GM21367 (cell line): ENCODE measurements at regions not wholly inside any gene's neighbourhood (a gene's known extent, or its start where the extent isn't known, plus 50 kb on each side); places are given as distances from the start of the nearest gene placed in this dataset.
"Not testable (repeated sequence)": the region's sequence is repeated elsewhere in the genome, so short reads cannot be mapped to it uniquely, and the experiment has no call there.

Experiments
- ATAC-seq: cut with Tn5 transposase; IDR thresholded peaks from one replicate; pipeline ENCODE4 v1.9.1; 2021; ENCODE audit not compliant: unreplicated experiment

DNA sequence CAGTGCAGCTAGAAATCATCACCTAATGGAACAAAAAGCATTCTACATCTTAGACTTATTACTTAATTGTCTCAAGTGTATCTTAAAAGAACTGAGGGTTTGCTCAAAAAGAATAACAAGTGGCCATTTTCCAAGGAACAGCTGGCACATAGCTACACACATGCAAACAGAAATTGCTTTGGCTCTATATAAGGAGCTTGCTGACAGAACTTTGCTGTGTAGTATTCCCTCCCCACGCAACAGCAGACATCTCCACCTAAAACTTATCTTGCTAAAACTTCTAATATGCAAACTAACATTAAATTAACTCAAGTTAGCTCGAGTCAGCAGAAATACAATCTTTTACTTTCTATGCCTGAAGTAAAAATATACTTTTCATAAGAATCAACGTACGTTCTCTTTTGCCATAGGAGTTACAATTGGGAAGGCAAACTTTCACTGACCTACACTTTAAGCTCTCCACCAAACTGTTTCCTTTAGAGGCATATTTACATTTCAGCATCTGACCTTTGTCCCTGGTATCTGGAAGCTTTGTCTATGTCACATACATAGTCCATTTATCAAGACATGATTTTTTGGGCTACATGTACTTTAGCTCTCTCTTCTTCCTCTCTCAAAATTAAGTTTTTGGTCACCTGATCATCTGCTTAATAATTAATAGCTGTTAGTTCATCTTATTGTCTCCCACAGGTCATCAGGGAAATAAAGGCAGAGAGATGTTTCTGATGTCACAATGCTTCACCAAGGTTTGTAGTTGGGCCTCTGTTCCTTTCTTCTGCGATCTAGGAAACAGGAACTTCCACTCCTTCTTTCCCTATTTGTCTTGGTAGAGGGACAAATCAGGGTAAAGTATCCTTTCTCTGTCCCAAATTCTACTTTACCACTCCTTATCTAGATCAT, 163.4 kb upstream of the AGTR1 start:
- no peak for ATAC-seq

DNA sequence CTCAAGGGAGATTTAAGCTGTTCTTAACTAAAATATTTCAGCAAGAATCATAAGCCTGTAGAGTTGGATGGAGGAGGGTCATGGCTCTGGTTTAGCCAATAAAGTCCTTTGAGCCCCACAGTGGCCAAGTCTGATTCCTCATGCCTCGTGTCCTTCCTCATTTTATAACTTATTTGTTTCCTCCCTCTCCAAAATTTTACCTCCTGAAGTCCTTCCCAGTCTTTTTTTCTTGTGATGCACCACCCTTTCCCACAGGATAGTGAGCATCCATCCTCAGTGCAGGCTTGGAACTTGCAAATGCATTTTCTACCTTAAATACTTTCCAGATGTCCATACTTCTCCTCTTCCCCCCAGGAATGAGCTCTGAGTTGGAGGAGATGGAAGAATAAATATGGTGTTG, 162.7 kb upstream of the AGTR1 start:
- ATAC-seq, result no peak

DNA sequence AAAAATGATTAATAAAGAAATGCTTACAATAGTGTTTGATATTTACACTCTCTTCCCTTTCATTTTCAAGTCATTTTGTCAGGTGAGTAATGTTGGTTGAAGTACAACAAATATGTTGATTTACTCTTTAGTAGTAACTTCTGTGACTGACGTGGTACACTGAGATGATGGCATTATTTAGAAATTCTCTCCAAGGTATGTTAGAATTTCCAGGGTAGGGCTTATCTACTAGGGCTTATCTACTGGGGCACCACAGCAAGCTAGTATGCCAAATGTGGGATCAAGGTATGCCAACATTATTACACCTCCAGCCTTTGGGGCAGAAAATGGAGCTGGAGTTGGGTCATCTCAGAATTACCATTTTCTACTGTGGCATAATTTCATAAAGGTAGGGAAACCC, 157.4 kb upstream of the AGTR1 start:
- ATAC-seq, result no peak

DNA sequence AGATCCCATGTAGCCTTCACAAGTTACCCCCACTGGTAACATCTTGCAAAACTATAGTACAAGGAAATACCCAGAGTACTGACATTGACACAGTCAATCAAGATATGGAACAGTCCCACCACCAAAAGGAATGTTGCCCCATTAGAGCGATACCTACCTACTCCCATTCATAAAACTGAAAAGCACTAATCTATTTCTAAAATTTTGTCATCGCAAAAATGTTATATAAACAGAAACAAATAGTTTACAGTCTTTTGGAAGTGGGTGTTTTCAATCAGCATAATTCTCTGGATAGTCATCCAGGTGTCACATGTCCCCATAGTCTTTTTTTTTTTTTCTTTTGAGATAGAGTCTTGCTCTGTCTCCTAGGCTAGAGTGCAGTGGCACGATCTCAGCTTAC, 156.9 kb upstream of the AGTR1 start:
- no peak for ATAC-seq

DNA sequence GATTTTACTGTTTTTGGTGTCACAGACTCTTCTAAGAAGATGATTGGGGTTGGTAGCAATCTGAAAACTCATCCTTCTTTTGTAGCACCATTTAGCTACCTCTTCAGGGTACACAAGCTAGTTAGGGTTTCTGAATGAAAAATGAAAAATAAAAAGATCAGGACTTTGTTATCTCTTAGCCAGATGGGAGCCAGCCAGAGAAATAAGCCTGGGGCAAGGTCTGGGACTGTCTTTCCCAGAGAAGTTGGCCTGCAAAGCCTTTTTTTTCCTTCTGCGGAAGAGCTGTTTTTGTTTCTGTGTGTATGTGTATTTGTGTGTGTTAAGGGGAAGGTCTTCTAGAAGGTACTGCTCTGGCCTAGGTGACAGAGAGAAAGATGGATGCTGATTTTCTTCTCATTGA, 150.7 kb upstream of the AGTR1 start:
- ATAC-seq, result no peak

DNA sequence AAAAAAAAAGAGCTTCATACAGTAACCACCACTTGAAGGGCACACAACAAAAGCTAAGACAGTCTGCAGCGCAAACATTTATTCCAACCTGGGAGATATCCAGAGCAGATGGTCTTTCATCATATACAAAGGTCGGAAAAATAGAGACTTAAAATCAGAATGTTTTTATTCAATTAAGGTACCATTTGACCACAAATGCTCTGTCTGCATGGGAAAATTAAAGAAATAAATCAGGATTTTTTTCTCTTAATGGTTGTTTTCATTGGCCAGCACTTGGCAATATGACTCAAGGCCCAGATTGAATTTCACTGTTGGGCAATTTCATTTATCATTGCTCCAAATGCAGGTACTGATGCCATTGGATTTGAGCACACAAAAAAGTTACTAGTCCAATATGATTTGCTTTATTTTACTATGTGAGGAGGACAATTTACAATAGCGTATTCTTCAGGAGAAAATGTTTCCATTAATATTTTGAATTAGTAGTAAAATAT, 145.9 kb upstream of the AGTR1 start:
- ATAC-seq, result no peak

DNA sequence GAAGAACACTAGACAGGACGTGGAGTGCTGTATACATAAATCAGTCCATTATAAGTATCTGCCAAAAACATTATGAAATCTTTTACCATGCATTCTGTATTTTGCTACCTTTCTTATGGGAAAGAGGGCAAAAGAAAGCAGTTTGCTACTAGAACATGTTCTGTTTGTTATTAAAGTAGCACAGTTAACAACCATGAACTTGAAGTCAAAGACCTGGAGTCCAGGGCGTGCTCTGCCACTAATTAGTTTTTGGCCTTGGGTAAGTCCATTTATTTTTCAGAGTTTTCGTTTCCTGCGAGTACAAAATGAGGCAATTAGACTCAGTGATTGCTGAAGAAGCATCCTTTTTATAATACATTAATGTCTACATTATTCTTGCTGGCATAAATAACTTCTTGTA, 143.3 kb upstream of the AGTR1 start:
- ATAC-seq, result no peak

DNA sequence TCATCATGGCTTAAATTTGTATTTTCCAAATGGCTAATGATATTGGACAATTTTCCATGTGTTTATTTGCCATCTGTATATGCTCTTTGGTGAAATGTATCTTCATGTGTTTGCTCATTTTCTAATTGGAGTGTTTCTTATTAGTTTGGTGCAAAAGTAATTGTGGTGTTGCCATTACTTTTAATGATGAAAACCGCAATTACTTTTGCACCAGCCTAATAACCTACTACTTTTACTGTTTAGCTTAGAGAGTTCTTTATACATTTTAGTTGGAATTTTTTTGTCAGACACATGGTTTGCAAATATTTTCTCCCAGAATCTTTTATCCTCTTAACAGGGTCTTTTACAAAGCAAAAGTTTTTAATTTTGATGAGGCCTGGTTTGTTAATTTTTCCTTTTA, 141.0 kb upstream of the AGTR1 start:
- no peak for ATAC-seq

DNA sequence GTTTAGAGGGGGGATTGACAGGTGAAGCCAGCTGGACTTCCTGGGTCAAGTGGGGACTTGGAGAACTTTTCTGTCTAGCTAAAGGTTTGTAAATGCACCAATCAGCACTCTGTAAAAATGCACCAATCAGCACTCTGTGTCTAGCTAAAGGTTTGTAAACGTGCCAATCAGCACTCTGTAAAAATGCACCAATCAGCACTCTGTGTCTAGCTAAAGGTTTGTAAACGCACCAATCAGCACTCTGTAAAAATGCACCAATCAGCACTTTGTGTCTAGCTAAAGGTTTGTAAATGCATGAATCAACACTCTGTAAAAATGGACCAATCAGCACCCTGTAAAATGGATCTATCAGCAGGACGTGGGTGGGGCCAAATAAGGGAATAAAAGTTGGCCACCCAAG, 120.1 kb upstream of the AGTR1 start:
- not testable (repeated sequence) for ATAC-seq

DNA sequence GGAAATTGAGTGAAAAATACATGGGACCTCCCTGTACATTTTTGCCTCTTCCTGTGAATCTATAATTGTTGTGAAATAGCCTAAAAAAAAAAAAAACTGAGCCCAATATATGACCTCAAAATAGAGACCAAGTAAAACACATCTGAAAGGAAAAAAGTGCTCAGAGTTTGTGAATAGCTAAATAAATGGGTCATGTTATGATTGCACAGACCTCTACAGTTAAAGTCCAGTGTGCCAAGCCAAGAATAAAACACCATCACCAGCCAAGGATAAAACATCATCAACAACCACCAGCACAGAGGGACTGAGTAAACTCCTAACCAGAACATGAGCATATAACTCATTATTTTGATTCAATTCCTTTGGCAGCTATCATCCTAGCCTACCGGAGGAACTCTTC, 115.6 kb upstream of the AGTR1 start:
- ATAC-seq, result no peak

DNA sequence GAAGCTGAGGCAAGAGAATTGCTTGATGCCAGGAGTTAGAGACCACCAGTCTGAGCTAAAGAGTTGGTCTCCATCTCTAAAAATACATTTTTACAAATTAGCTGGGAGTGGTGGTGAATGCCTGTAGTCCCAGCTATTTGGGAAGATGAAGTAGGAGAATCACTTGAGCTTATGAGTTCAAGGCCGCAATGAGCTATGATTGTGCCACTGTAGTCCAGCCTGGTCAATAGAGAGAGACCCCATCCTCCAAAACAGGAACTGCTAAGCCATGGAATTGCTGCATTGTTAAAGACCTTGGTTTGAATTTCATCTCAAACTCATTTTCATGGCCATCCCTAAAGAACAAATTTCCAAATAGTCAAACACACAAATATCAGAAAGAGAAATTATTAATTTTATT, 113.9 kb upstream of the AGTR1 start:
- ATAC-seq, result no peak

DNA sequence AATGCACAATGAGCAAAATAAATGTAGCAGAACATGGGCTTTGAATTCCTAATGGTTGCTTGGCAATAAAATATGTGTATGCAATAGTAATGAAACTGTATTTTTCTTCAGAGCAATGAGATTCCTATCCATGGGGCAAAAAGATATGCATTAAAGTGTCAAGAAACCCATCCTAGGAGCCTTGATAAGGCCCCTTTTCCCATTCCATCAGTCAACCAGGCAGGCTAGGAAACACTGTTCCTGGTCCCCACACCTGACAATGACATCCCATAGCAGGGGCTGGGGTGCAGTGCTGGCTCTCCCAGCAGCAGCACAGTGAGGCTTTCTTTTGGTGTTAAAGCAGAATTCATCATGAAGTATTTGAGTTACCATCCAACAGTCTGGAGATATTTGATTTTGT, 113.3 kb upstream of the AGTR1 start:
- no peak for ATAC-seq

DNA sequence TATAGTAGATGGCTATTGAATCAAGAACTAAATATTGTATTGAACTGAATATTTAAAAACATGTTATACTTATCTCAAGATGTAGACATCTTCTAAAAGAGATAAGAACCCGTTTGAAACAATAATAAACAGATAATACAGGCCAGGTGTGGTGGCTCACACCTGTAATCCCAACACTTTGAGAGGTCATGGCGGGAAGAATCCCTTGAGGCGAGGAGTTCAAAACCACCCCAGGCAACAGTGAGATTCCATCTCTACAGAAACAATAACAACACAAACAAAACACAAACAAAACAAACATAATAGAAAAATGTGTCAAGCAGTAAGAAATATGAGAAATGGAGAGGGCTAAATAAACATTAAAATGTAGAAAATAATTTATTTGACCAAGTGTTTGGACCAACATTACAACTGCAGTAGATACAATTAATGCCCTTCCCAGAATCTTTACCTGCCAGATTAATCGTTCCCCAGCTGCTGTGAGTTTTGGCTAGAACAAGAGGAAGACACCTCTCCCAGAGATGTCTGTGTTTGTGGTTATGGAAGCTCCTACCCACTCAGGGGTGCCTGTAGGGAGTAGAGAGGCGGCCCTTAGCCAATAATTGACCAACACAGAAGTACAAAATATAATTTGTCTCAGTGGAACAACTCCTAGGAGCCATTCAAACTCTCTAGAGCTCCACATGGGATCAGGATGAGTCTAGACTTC, 111.9 kb upstream of the AGTR1 start:
- no peak for ATAC-seq

DNA sequence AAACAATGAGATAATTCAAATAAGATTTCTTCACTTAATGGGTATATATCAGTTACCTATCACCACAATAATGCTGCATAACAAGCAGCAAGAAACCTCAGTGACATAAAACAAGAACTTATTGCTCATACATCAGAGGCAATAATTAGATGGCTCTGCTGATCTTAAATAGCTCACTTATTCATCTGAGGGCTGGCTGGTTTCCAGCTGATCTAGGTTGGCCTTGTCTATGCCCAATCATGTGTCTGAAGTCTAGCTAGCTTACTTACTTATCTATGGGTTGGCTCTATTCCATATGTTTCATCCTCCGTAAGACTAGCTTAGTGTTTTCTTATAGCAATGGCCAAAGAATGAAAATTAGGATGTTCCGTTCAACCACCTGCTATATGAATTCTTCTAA, 109.4 kb upstream of the AGTR1 start:
- ATAC-seq, result no peak

DNA sequence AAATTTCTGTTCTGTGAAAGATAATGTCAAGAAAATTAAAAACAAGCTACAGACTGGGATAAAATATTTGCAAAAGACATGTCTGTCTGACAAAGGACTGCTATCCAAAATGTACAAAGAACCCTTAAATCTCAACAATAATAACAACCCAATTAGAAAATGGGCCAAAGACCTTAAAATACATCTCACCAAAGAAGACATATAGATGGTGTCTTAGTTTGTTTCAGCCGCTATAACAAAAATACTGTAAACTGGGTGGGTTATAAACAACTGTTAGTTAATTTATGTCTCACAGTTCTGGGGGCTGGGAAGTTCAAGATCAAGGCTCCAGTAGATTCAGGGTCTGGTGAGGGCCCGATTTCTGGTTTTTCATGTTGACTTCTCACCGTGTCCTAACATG, 106.2 kb upstream of the AGTR1 start:
- ATAC-seq, result no peak

DNA sequence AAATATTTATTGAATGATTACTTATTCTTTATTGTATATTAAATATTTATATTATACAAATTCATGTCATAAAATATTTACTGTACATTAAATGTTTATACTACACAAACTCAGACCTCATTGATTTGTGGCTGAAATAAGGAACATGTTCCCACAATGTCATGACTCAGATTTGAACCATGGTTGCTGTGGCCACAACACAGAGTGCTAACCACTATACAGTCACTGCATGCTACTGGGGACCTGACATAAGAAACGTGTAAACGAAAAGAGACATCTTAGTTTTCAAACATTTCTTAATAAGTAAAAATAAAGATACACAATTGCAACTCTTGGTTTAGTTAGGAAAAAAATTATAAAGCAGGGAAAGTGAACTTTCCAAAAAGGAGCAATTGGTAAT, 99.1 kb upstream of the AGTR1 start:
- no peak for ATAC-seq

DNA sequence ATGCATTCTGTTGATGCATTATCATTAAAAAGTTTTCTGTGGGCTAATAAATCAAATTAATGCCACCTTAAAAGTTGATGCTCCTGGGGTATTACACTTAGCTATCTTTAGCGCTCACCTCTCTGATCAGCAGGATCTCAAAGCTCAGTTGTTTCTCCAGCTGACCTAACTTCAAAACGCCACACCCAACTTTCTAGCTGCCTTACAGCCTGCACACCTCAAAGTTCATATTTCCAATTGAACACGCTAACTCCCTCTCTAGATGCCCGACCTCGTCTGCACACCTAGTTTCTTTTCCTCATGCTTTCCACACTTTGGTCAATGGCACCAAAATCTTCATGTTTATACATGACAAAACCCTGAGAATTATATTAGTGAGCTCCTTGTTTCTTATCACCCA, 98.2 kb upstream of the AGTR1 start:
- no peak for ATAC-seq

DNA sequence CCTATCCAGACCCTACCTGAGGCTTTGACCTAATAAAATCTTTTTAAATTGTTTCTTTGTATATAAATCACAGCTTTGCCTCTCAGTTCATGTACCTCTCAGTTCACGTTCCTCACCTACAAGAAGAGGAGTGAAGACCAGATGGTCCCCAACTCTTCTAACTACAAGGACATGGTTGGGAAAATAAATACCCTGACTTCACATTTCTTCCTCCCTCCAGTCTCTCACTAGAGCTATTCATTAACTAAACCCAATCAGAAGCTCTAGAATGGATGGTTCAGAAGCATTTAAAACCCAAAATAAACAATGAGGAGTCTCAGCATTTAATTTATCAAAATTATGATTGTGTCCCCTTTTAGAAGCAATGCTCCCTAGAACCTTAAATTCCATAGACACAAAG, 97.3 kb upstream of the AGTR1 start:
- no peak for ATAC-seq

DNA sequence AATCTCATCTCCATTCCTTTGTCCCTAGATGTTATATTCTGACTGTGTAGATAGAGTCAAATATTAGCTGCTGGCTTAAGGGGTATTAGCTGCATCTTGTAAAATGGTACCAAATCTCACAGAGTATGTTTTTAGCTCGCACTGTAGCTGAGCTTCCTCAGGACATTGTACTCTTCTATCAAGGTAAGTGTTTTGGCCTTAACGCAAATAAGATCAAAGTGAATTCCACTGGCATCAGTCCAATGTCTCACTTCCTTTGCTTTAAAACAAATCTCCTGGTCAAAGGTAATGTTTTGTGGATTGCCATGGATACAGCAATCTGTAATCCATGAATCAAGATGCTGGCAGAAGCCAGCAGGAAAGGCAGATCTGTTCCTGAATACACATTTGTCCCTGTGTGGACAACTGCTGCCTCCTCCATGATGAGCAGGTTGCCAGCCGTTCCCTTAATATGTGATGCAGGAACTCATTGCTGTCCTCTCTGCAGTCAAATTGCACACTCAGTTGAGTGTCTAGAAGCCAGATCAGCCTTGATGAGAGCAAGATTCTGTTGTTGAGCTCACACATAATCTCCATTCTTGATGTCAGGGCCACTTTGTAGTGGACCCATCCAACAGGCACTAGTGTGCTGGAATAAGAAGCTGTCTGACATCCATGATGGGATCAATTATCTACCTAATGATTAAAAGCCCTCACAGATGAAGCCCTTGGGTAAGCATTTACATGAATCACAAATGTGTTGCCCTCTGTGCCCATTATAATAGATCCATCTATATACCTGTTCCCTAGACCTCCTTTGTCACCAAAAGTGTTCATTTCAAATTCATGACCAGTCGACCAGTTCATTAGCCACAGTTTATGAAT, 96.6 kb upstream of the AGTR1 start:
- no peak for ATAC-seq

DNA sequence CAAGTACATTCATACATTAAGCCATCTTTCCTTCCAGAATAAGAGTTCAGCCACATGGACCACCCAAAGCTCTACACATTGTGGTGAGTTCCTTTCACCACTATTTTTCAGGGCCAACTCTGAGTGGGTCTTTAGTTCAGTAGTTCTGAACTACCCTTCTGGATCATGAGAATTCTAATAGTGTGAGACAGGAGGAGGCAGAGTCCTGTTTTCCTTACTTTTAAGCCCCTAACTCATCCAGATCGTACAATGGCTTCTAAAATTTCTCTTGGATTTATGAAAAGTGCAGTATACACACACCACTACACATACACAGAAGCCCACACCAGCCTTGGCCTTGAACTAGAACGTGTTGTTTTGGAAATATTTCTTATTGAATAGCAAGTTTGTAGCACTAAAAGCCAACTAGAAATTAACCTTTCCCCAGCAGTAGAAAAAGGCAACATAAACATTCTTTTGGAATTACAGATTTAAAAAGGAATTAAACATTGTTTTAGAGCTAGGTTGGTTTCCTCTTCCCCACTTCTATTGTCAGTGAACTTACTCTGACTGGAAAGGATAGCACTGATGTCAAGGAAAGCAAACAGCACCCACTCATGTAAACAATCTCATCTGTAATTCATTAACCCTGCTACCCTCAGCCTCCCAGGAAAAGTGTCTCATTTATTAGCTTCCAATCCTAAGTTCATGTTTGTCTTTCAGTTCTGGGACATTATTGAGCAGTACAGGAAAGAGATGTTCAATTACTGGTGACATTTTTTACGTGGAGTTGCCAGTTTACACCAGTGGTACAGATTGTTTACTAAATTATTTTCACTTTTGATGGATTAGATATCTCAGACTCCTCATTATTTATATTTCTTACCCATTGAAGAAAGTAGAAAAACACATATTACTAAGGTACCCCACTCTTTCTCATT, 95.7 kb upstream of the AGTR1 start:
- ATAC-seq, result no peak
